Mucosa of descending colon (tissue), 3 donors: ENCODE measurements at regions not wholly inside any gene's neighbourhood (a gene's known extent, or its start where the extent isn't known, plus 50 kb on each side); places are given as distances from the start of the nearest gene placed in this dataset.

Experiments used
- ATAC-seq: fragments of 200-7000 bp; cut with Tn5 transposase; one replicate; pipeline ENCODE4 v1.9.1; 2020; ENCODE audit warnings: mild to moderate bottlenecking, moderate library complexity
- DNase-seq, 3 donors: peaks; one replicate each; pipeline ENCODE4 v3.0.0-alpha.2; 2020
- H3K36me3 ChIP-seq: fragments of 200-600 bp; one replicate; pipeline ENCODE4 v1.8.0; 2021; ENCODE audit warnings: low read depth, mild to moderate bottlenecking
- H3K4me1 ChIP-seq: fragments of 200-600 bp; one replicate; pipeline ENCODE4 v1.8.0; 2021; ENCODE audit warnings: low read depth, mild to moderate bottlenecking
- H3K4me3 ChIP-seq: fragments of 200-600 bp; one replicate; pipeline ENCODE4 v1.8.0; 2021; ENCODE audit warnings: mild to moderate bottlenecking
- H3K9me3 ChIP-seq: fragments of 200-600 bp; one replicate; pipeline ENCODE4 v1.8.0; 2021; ENCODE audit warnings: mild to moderate bottlenecking
- intact Hi-C, 2 donors: fragments of 100-400 bp; cut with DNase I in 1 of 2; cut with micrococcal nuclease in 1 of 2; formaldehyde crosslinking; loops; one replicate each; pipeline versions ENCODE4 v1.11.0 to v1.11.1; 2022; cut with DNase I, micrococcal nuclease
- TF ChIP-seq, protein P1 (sequence below): fragments of 200-600 bp; IDR thresholded peaks from one replicate; pipeline ENCODE4 v1.8.0; 2022; ENCODE audit warnings: antibody characterized with exemption, mild to moderate bottlenecking
- donor health status: DM: no; HTN: no; CAD: no; lungs with moderate emphysema.
- donor health status: DM: no; HTN: no; CAD: no.
- donor health status: DM: no; HTN: yes; CAD: no.

DNA sequence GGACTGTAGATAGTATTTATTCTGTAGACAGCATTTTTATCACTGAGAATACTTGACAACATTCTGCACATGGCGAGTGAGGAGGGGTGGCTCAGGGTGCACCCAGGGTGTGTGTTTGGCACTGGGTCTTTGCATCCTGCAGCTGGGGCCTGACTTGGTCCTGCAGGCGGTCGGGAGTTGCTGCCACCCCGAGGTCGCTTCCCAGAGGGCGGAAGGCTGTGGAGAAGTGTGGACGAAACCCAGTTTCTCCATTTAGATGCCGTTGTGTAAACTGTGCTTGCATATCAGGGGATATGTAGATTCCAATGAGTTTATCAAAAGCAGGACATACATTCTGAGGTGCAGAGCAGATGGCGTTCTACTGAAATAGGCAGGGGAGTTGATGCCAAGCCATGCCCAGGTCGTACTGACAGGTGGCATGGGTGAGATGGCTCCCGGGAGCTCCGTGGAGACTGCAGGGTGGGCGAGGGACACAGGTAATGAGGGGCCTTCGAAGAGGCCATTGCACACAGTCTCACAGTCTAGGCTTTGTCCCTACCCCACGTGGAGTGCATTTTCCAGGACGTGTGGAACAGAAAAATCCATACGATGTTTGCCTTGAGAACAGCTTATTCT lies 74.5 kb downstream of the RTP5 start:
- TF ChIP-seq, protein P1, sequence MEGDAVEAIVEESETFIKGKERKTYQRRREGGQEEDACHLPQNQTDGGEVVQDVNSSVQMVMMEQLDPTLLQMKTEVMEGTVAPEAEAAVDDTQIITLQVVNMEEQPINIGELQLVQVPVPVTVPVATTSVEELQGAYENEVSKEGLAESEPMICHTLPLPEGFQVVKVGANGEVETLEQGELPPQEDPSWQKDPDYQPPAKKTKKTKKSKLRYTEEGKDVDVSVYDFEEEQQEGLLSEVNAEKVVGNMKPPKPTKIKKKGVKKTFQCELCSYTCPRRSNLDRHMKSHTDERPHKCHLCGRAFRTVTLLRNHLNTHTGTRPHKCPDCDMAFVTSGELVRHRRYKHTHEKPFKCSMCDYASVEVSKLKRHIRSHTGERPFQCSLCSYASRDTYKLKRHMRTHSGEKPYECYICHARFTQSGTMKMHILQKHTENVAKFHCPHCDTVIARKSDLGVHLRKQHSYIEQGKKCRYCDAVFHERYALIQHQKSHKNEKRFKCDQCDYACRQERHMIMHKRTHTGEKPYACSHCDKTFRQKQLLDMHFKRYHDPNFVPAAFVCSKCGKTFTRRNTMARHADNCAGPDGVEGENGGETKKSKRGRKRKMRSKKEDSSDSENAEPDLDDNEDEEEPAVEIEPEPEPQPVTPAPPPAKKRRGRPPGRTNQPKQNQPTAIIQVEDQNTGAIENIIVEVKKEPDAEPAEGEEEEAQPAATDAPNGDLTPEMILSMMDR = no peak
- DNase-seq (peak in 1 of 3 donors; percentile 35), ATAC-seq (no peak)
- Histone ChIP-seq H3K36me3 (no peaks in the 10 kb centered on the region), H3K4me1 (no peaks in the 10 kb centered on the region), H3K4me3 (no peak overlapping the region), H3K9me3 (no peaks in the 10 kb centered on the region)
- intact Hi-C loops = no loop called here

DNA sequence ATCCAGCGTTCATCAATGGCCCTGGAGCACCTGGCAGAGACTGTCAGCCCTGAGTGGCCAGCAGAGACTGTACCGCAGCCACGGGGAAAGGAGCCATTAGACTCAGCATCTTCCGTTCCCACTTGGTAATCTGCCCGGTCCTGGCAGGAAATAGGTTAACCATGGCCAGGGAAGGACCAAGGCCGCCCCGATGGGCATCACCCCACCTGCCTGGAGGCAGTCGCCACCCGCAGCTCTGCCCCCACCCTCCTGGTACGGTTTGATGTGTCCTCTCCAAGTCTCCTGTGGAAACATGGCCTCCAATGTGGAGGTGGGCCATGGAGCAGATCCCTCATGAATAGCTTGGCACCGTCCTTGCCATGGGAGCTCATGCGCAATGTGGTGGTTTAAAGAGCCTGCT lies 75.3 kb downstream of the RTP5 start:
- DNase-seq = no peak
- ATAC-seq = no peak
- intact Hi-C loops = no loop called here
- Histone ChIP-seq H3K4me3 (no peak overlapping the region), H3K4me1 (no peaks in the 10 kb centered on the region), H3K36me3 (no peaks in the 10 kb centered on the region), H3K9me3 (no peaks in the 10 kb centered on the region)
- TF ChIP-seq, protein P1 = no peak

DNA sequence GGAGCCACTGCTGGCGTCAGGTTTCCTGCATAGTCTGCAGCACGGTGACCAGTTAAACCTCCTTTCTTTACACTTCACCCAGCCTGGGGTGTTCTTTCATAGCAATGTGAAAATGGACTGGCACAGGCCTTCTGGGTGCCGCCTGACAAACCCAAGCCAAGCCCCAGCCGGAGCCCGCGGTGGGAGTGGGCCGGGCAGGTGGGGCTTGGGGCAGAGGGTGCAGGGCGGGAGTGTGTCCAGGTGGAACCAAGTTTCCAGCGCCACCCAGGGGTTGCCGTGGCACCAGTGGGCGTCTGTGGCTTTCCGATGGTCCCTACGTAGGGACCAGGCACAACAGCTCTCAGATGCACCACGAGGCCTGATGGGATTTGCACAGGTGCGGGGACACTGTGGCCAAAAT lies 75.8 kb downstream of the RTP5 start:
- DNase-seq (no peak), ATAC-seq (no peak)
- no peaks in the 10 kb centered on the region for H3K36me3 ChIP-seq
- no peaks in the 10 kb centered on the region for H3K4me1 ChIP-seq
- TF ChIP-seq, protein P1 = no peak
- no peaks in the 10 kb centered on the region for H3K9me3 ChIP-seq
- no peak overlapping the region for H3K4me3 ChIP-seq
- intact Hi-C loops = no loop called here

DNA sequence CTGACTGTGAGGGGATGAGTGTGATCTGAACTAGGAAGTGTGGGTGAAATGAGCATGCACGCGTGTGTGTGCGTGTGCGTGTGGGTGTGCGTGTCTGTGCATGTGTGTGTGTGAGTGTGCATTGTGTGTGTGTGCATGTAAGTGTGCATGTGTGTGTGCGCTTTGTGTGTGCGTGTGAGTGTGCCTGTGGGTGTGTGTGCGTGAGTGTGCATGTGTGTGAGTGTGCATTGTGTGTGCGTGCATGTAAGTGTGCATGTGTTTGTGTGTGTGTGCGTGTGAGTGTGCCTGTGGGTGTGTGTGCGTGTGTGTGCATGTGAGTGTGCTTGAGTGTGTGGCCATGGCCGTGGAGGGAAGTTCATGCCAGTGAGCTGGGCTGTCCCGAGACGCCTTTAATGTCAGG lies 76.3 kb downstream of the RTP5 start:
- H3K4me3 ChIP-seq = no peak overlapping the region
- no peaks in the 10 kb centered on the region for H3K36me3 ChIP-seq
- no peak for DNase-seq
- TF ChIP-seq, protein P1 = no peak
- H3K4me1 ChIP-seq = no peaks in the 10 kb centered on the region
- intact Hi-C loops = no loop called here
- no peaks in the 10 kb centered on the region for H3K9me3 ChIP-seq
- no peak for ATAC-seq

DNA sequence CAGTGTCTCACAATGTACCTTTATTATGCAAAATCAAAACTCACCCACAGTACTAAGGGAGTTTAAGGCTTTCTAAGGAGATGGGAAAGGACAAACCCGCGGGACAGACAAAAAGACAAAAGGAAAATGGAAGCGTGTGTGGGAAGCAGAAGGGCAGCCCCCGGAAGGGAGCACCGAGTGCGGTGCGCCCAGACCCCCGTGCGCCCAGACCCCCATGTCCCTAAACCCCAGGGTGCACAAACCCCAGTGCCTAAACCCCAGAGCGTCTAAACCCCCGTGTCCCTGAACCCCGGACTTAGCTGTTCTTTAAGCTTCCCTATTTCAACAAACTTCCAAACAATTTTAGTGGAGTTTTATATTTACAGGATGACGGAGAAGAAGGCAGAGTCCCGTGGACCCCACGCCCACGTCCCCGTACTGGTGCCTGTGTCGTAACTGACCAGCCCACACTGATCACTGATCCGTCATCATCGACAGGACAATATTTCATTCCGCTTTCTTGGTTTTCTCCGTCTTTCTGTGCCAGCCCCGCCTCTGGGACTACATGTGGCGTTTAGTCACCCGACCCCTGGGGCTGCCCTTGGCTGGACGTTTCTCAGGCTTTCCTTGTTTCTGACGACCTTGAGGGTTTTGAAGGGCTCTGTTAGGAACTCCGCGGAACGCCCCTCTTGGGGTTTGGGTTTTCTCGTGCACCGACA lies 76.9 kb downstream of the RTP5 start:
- no peak for DNase-seq

More for the DNA sequence above, 76.9 kb downstream of the RTP5 start:
- Histone ChIP-seq H3K9me3 (no peaks in the 10 kb centered on the region), H3K4me1 (no peaks in the 10 kb centered on the region), H3K4me3 (no peak overlapping the region), H3K36me3 (no peaks in the 10 kb centered on the region)
- TF ChIP-seq, protein P1 = no peak
- intact Hi-C loops = no loop called here
- ATAC-seq = no peak
